DMS153 treated with DMSO at 0.1 percent for 48 hours (cell line): ENCODE measurements at regions not wholly inside any gene's neighbourhood (a gene's known extent, or its start where the extent isn't known, plus 50 kb on each side); places are given as distances from the start of the nearest gene placed in this dataset.
A peak's percentile ranks its signal among the peaks of the same experiment; 100 is the strongest.
"Not testable (repeated sequence)": the region's sequence is repeated elsewhere in the genome, so short reads cannot be mapped to it uniquely, and the experiment has no call there.

ENCODE experiments used
- DNase-seq: peaks from one replicate; lab custom pipeline; 2025; ENCODE audit not compliant: unreplicated experiment; lab: John Stamatoyannopoulos, UW

- no peak for DNase-seq
Measured at GRCh38 chr12:124126950-124127655, 154.1 kb downstream of the ZNF664 start.

- no peak for DNase-seq
Measured at GRCh38 chr12:124129132-124129531, 156.1 kb downstream of the ZNF664 start.

GRCh38 chr12:124130691-124131591, 157.9 kb downstream of the ZNF664 start:
- DNase-seq, result peak; percentile 37

- no peak for DNase-seq
Measured at GRCh38 chr12:124131659-124132058, 158.6 kb downstream of the ZNF664 start.

GRCh38 chr12:124132530-124132929, 159.5 kb downstream of the ZNF664 start:
- DNase-seq, result no peak

- DNase-seq, result no peak
Measured at GRCh38 chr12:124136796-124137195, 158.1 kb upstream of the RFLNA start.

GRCh38 chr12:124140944-124141486, 153.9 kb upstream of the RFLNA start:
- no peak for DNase-seq

- DNase-seq, result not testable (repeated sequence)
Measured at GRCh38 chr12:124141611-124142010, 153.3 kb upstream of the RFLNA start.

- no peak for DNase-seq
Measured at GRCh38 chr12:124142395-124143035, 152.4 kb upstream of the RFLNA start.

GRCh38 chr12:124143726-124144125, 151.2 kb upstream of the RFLNA start:
- DNase-seq, result no peak

GRCh38 chr12:124144531-124145194, 150.2 kb upstream of the RFLNA start:
- no peak for DNase-seq

- DNase-seq, result no peak
Measured at GRCh38 chr12:124147027-124147426, 147.9 kb upstream of the RFLNA start.

- DNase-seq, result no peak
Measured at GRCh38 chr12:124147575-124147974, 147.3 kb upstream of the RFLNA start.

GRCh38 chr12:124148481-124149273, 146.2 kb upstream of the RFLNA start:
- no peak for DNase-seq

GRCh38 chr12:124149287-124149686, 145.6 kb upstream of the RFLNA start:
- no peak for DNase-seq

- no peak for DNase-seq
Measured at GRCh38 chr12:124150168-124150567, 144.7 kb upstream of the RFLNA start.

- DNase-seq, result no peak
Measured at GRCh38 chr12:124151583-124151982, 143.3 kb upstream of the RFLNA start.

GRCh38 chr12:124152731-124153130, 142.2 kb upstream of the RFLNA start:
- no peak for DNase-seq

GRCh38 chr12:124153392-124153791, 141.5 kb upstream of the RFLNA start:
- no peak for DNase-seq

GRCh38 chr12:124157406-124157805, 137.5 kb upstream of the RFLNA start:
- DNase-seq, result no peak
